Esophagus (tissue), 2 donors: ENCODE measurements at regions not wholly inside any gene's neighbourhood (a gene's known extent, or its start where the extent isn't known, plus 50 kb on each side); places are given as distances from the start of the nearest gene placed in this dataset.

Experiments used
- H3K27ac ChIP-seq, 2 donors: one replicate each; pipeline ENCODE4 v1.5.1; 2013; ENCODE audit warnings: low read depth in 2 of 2, mild to moderate bottlenecking in 2 of 2, inconsistent platforms in 1 of 2, low read length in 1 of 2, moderate library complexity in 1 of 2
- H3K27me3 ChIP-seq, 2 donors: one replicate each; pipeline ENCODE4 v1.6.1; 2013; ENCODE audit warnings: low read length in 2 of 2, control low read depth in 1 of 2, mild to moderate bottlenecking in 1 of 2; ENCODE audit not compliant: insufficient read depth in 2 of 2, control insufficient read depth in 1 of 2
- H3K36me3 ChIP-seq, 2 donors: one replicate each; pipeline ENCODE4 v1.6.1; 2013; ENCODE audit warnings: low read length in 1 of 2; ENCODE audit not compliant: control insufficient read depth in 2 of 2, insufficient read depth in 2 of 2
- H3K4me1 ChIP-seq, 2 donors: one replicate each; pipeline ENCODE4 v1.6.1; 2013; ENCODE audit warnings: low read length in 1 of 2; ENCODE audit not compliant: control insufficient read depth in 2 of 2, insufficient read depth in 2 of 2
- H3K4me3 ChIP-seq, 2 donors: one replicate each; pipeline ENCODE4 v1.5.1; 2013; ENCODE audit warnings: low read length in 2 of 2, mild to moderate bottlenecking in 2 of 2, low read depth in 1 of 2, moderate library complexity in 1 of 2
- H3K9me3 ChIP-seq, 2 donors: one replicate each; pipeline ENCODE4 v1.6.1; 2013; ENCODE audit warnings: mild to moderate bottlenecking in 2 of 2, low read depth in 1 of 2, low read length in 1 of 2, moderate library complexity in 1 of 2; ENCODE audit not compliant: control insufficient read depth in 2 of 2, insufficient read depth in 1 of 2
- WGBS, 2 donors: extraction: QIAGEN DNeasy Blood & Tissue Kit; methylation state at CpG; one replicate each; pipeline ENCODE4 v1.1.7; 2013; 5-methylcytosine and 5-hydroxymethylcytosine counted together
- donor health status: healthy with polysubstance abuse.
- donor health status: Bipolar disorder and iron deficiency.

- Histone ChIP-seq H3K27me3 (no peaks in the 10 kb centered on the region), H3K4me3 (no peak overlapping the region), H3K36me3 (no peaks in the 10 kb centered on the region), H3K4me1 (no peaks in the 10 kb centered on the region), H3K9me3 (no peaks in the 10 kb centered on the region), H3K27ac (no peak overlapping the region)
- 92% methylated on average over 21 of the region's 21 CpGs for WGBS, 2 donors
Observed at GRCh38 chr12:58172433-58173073, 231.2 kb downstream of the ATP23 start.

GRCh38 chr12:58174316-58174715 lies 232.9 kb downstream of the ATP23 start:
- H3K4me3 ChIP-seq = no peak overlapping the region
- WGBS, 2 donors = 54 to 68% methylated on average over 2 of the region's 2 CpGs

GRCh38 chr12:58176296-58176869 lies 235.0 kb downstream of the ATP23 start:
- H3K4me1 ChIP-seq = no peaks in the 10 kb centered on the region
- no peaks in the 10 kb centered on the region for H3K27me3 ChIP-seq
- no peaks in the 10 kb centered on the region for H3K36me3 ChIP-seq
- H3K9me3 ChIP-seq = no peaks in the 10 kb centered on the region
- 56 to 63% methylated on average over 7 of the region's 7 CpGs for WGBS, 2 donors
- no peak overlapping the region for H3K27ac ChIP-seq
- no peak overlapping the region for H3K4me3 ChIP-seq

More at GRCh38 chr12:58174316-58174715, 232.9 kb downstream of the ATP23 start:
- Histone ChIP-seq H3K36me3 (no peaks in the 10 kb centered on the region), H3K27ac (no peak overlapping the region), H3K27me3 (no peaks in the 10 kb centered on the region), H3K4me1 (no peaks in the 10 kb centered on the region), H3K9me3 (no peaks in the 10 kb centered on the region)

- Histone ChIP-seq H3K27me3 (no peaks in the 10 kb centered on the region), H3K4me1 (no peaks in the 10 kb centered on the region), H3K36me3 (no peaks in the 10 kb centered on the region), H3K4me3 (no peak overlapping the region), H3K9me3 (no peaks in the 10 kb centered on the region), H3K27ac (no peak overlapping the region)
- WGBS, 2 donors = 84 to 85% methylated on average over 2 of the region's 2 CpGs
Observed at GRCh38 chr12:58177366-58177765, 236.0 kb downstream of the ATP23 start.

GRCh38 chr12:58184212-58184611 lies 242.8 kb downstream of the ATP23 start:
- Histone ChIP-seq H3K36me3 (peaks cover 0 to 3% of the 10 kb centered on the region in 2 donors), H3K4me1 (no peaks in the 10 kb centered on the region), H3K27ac (no peak overlapping the region), H3K4me3 (no peak overlapping the region), H3K27me3 (no peaks in the 10 kb centered on the region), H3K9me3 (no peaks in the 10 kb centered on the region)

- Histone ChIP-seq H3K4me1 (no peaks in the 10 kb centered on the region), H3K36me3 (peaks cover 0 to 3% of the 10 kb centered on the region in 2 donors), H3K27ac (no peak overlapping the region), H3K9me3 (no peaks in the 10 kb centered on the region), H3K27me3 (no peaks in the 10 kb centered on the region), H3K4me3 (no peak overlapping the region)
- WGBS, 2 donors = 85 to 93% methylated on average over 4 of the region's 4 CpGs
Observed at GRCh38 chr12:58186401-58186800, 245.0 kb downstream of the ATP23 start.

GRCh38 chr12:58186914-58187313 lies 245.5 kb downstream of the ATP23 start:
- no peak overlapping the region for H3K27ac ChIP-seq
- H3K27me3 ChIP-seq = no peaks in the 10 kb centered on the region
- 82 to 84% methylated on average over 3 of the region's 3 CpGs for WGBS, 2 donors
- H3K4me3 ChIP-seq = no peak overlapping the region
- H3K4me1 ChIP-seq = no peaks in the 10 kb centered on the region
- H3K36me3 ChIP-seq = peaks cover 0 to 3% of the 10 kb centered on the region in 2 donors
- H3K9me3 ChIP-seq = no peaks in the 10 kb centered on the region

- no peak overlapping the region for H3K27ac ChIP-seq
- no peaks in the 10 kb centered on the region for H3K4me1 ChIP-seq
- H3K27me3 ChIP-seq = no peaks in the 10 kb centered on the region
- H3K36me3 ChIP-seq = peaks cover 0 to 3% of the 10 kb centered on the region in 2 donors
- 52 to 54% methylated on average over 1 of the region's 1 CpG for WGBS, 2 donors
- no peaks in the 10 kb centered on the region for H3K9me3 ChIP-seq
- H3K4me3 ChIP-seq = no peak overlapping the region
Observed at GRCh38 chr12:58189030-58189429, 247.7 kb downstream of the ATP23 start.

- no peaks in the 10 kb centered on the region for H3K27me3 ChIP-seq
- H3K36me3 ChIP-seq = peaks cover 0 to 3% of the 10 kb centered on the region in 2 donors
- WGBS, 2 donors = 54 to 61% methylated on average over 3 of the region's 3 CpGs
- no peaks in the 10 kb centered on the region for H3K9me3 ChIP-seq
- H3K27ac ChIP-seq = no peak overlapping the region
- H3K4me1 ChIP-seq = no peaks in the 10 kb centered on the region
- H3K4me3 ChIP-seq = no peak overlapping the region
Observed at GRCh38 chr12:58189893-58190292, 248.5 kb downstream of the ATP23 start.

GRCh38 chr12:58190618-58191017 lies 249.3 kb downstream of the ATP23 start:
- H3K9me3 ChIP-seq = no peaks in the 10 kb centered on the region
- H3K27me3 ChIP-seq = no peaks in the 10 kb centered on the region
- H3K4me1 ChIP-seq = no peaks in the 10 kb centered on the region
- H3K36me3 ChIP-seq = peaks cover 0 to 3% of the 10 kb centered on the region in 2 donors
- H3K27ac ChIP-seq = no peak overlapping the region
- no peak overlapping the region for H3K4me3 ChIP-seq
- 75 to 78% methylated on average over 5 of the region's 5 CpGs for WGBS, 2 donors
